GM12878 (cell line): ENCODE measurements at regions not wholly inside any gene's neighbourhood (a gene's known extent, or its start where the extent isn't known, plus 50 kb on each side); places are given as distances from the start of the nearest gene placed in this dataset.

Experiments used
- ATAC-seq: fragments of 200-7000 bp; cut with Tn5 transposase; 3 replicates; pipeline ENCODE4 v1.9.1; 2020; ENCODE audit warnings: mild to moderate bottlenecking, moderate library complexity
- BruUV-seq: library from RNA; stranded (reverse); fragments of 400-500 nt; replicated peaks from 2 replicates; lab custom pipeline; 2021; lab: Mats Ljungman, UMichigan
- CTCF ChIA-PET: fragments of 300-600 bp; sonication (Branson Sonifier 250); formaldehyde crosslinking; extraction: SDS; loops from one replicate; lab custom pipeline; 2021; ENCODE audit warnings: inconsistent platforms; lab: Yijun Ruan, JAX
- POLR2A ChIA-PET: fragments of 350-600 bp; formaldehyde crosslinking; extraction: SDS; loops from one replicate; lab custom pipeline; 2021; ENCODE audit warnings: inconsistent platforms; lab: Charles Lee
- RAD21 ChIA-PET: fragments of 300-600 bp; sonication (Branson Sonifier 250); formaldehyde crosslinking; loops from one replicate; lab custom pipeline; 2023; ENCODE audit warnings: antibody characterized with exemption; ENCODE audit not compliant: unreplicated experiment; lab: Charles Lee
- SMC1A ChIA-PET: fragments of 300-600 bp; sonication (Branson Sonifier 250); formaldehyde crosslinking; loops from one replicate; lab custom pipeline; 2023; ENCODE audit not compliant: unreplicated experiment, uncharacterized antibody; lab: Charles Lee
- DNase-seq: peaks from one replicate; pipeline ENCODE4 v3.0.0-alpha.2; 2011; ENCODE audit warnings: low read depth, low spot score
- FAIRE-seq: peaks from 3 replicates; lab custom pipeline; 2011; peaks lifted over from hg19 to GRCh38; lab: Jason Lieb, UNC
- H2AFZ ChIP-seq: 2 replicates; pipeline ENCODE4 v1.6.0; 2011; ENCODE audit warnings: low read depth, low read length, control low read depth; ENCODE audit not compliant: control insufficient read depth
- H3K27ac ChIP-seq: 2 replicates; pipeline ENCODE4 v1.5.1; 2011; ENCODE audit warnings: control low read depth; ENCODE audit not compliant: control insufficient read depth, insufficient read depth
- H3K27me3 ChIP-seq, 2 experiments: replicated peaks in 1 of 2; 2 replicates each; pipeline versions ENCODE4 v1.6.0 to v1.6.1; 2011; ENCODE audit warnings: low read length in 1 of 2; ENCODE audit not compliant: control insufficient read depth in 2 of 2, insufficient read depth in 2 of 2
- H3K36me3 ChIP-seq, 2 experiments: 2 replicates each; pipeline ENCODE4 v1.5.1; 2011; ENCODE audit warnings: low read length in 1 of 2; ENCODE audit not compliant: control insufficient read depth in 2 of 2, insufficient read depth in 2 of 2
- H3K4me1 ChIP-seq: 2 replicates; pipeline ENCODE4 v1.6.1; 2011; ENCODE audit warnings: mild to moderate bottlenecking, low read length, moderate library complexity, mixed read lengths; ENCODE audit not compliant: control insufficient read depth, insufficient read depth
- H3K4me2 ChIP-seq: 2 replicates; pipeline ENCODE4 v1.6.0; 2011; ENCODE audit warnings: control low read depth; ENCODE audit not compliant: control insufficient read depth, insufficient read depth
- H3K4me3 ChIP-seq: fragments of 200-600 bp; sonication (generic); 2 replicates; pipeline ENCODE4 v1.5.1; 2016
- H3K79me2 ChIP-seq: 2 replicates; pipeline ENCODE4 v1.6.0; 2011; ENCODE audit warnings: low read length; ENCODE audit not compliant: control insufficient read depth, insufficient read depth
- H3K9ac ChIP-seq: 2 replicates; pipeline ENCODE4 v1.8.0; 2011; ENCODE audit warnings: low read length, control low read depth, mixed read lengths; ENCODE audit not compliant: control insufficient read depth, insufficient read depth
- H3K9me3 ChIP-seq: replicated peaks from 3 replicates; pipeline ENCODE4 v1.5.1; 2011; ENCODE audit warnings: mild to moderate bottlenecking, low read length; ENCODE audit not compliant: control insufficient read depth, insufficient read depth
- H4K20me1 ChIP-seq: 2 replicates; pipeline ENCODE4 v1.6.0; 2011; ENCODE audit not compliant: control insufficient read depth, insufficient read depth
- ATF2 ChIP-seq: IDR thresholded peaks from 2 replicates; pipeline ENCODE4 v1.6.1; 2012; ENCODE audit warnings: low read length, inconsistent platforms
- ATF3 ChIP-seq: IDR thresholded peaks from 2 replicates; pipeline ENCODE4 v1.6.1; 2011; ENCODE audit warnings: low read depth, mild to moderate bottlenecking, low read length, moderate library complexity, borderline replicate concordance; ENCODE audit errors: extremely low read depth
- BHLHE40 ChIP-seq, 2 experiments: fragments of 450-650 bp in 1 of 2; IDR thresholded peaks; 2 replicates each; pipeline ENCODE4 v1.6.1; 2011 to 2017; ENCODE audit warnings: low read depth in 2 of 2, borderline replicate concordance in 1 of 2, improper control_type of control experiment in 1 of 2, low read length in 1 of 2, mild to moderate bottlenecking in 1 of 2
- BRCA1 ChIP-seq: IDR thresholded peaks from 2 replicates; pipeline ENCODE4 v1.6.1; 2011; ENCODE audit warnings: low read depth, low read length, improper control_type of control experiment
- HCFC1 ChIP-seq: fragments of 150-350 bp; IDR thresholded peaks from 2 replicates; pipeline ENCODE4 v1.6.1; 2014; ENCODE audit warnings: low read length
- HDAC2 ChIP-seq: fragments of 200-600 bp; sonication (generic); IDR thresholded peaks from 2 replicates; pipeline ENCODE4 v1.6.1; 2017
- KLF5 ChIP-seq: fragments of 450-650 bp; IDR thresholded peaks from 2 replicates; pipeline ENCODE4 v1.6.1; 2014; ENCODE audit warnings: mild to moderate bottlenecking; ENCODE audit not compliant: partially characterized antibody
- RUNX3 ChIP-seq: IDR thresholded peaks from 2 replicates; pipeline ENCODE4 v1.6.1; 2012; ENCODE audit warnings: low read length, inconsistent platforms
- SMC3 ChIP-seq: IDR thresholded peaks from 2 replicates; pipeline ENCODE4 v1.6.1; 2011; ENCODE audit warnings: low read length, improper control_type of control experiment, borderline replicate concordance
- STAT3 ChIP-seq: IDR thresholded peaks from 2 replicates; pipeline ENCODE4 v1.6.1; 2011; ENCODE audit warnings: low read depth, low read length, improper control_type of control experiment
- YBX1 ChIP-seq: fragments of 450-650 bp; IDR thresholded peaks from 2 replicates; pipeline ENCODE4 v1.6.1; 2016; ENCODE audit warnings: antibody characterized with exemption
- ZNF207 ChIP-seq: fragments of 450-650 bp; IDR thresholded peaks from 2 replicates; pipeline ENCODE4 v1.6.1; 2014; ENCODE audit warnings: antibody characterized with exemption, mild to moderate bottlenecking, borderline replicate concordance
- WGBS: methylation state at CpG from one replicate; pipeline ENCODE4 v1.1.6; 2016; ENCODE audit warnings: low lambda C conversion rate; ENCODE audit not compliant: insufficient replicate concordance, insufficient coverage; ENCODE audit errors: missing lambda C conversion rate; 5-methylcytosine and 5-hydroxymethylcytosine counted together
- in situ Hi-C: fragments of 300-500 bp; cut with MboI; formaldehyde crosslinking; loops from 9 replicates; pipeline ENCODE4 v1.14.3; 2018; ENCODE audit warnings: mixed read lengths
- intact Hi-C: fragments of 100-400 bp; cut with micrococcal nuclease; formaldehyde crosslinking; loops from one replicate; pipeline ENCODE4 v1.14.2; 2022; ENCODE audit not compliant: unreplicated experiment
- TF ChIP-seq, protein P1 (sequence below): fragments of 450-650 bp; IDR thresholded peaks from 2 replicates; pipeline ENCODE4 v1.6.1; 2016; ENCODE audit warnings: mild to moderate bottlenecking
- TF ChIP-seq, protein P2 (sequence below): fragments of 150-350 bp; IDR thresholded peaks from 2 replicates; pipeline ENCODE4 v1.6.1; 2014; ENCODE audit warnings: mild to moderate bottlenecking, low read depth, low read length
- TF ChIP-seq, protein P3 (sequence below): fragments of 450-650 bp; IDR thresholded peaks from 2 replicates; pipeline ENCODE4 v1.6.1; 2017; ENCODE audit warnings: mild to moderate bottlenecking, moderate library complexity

GRCh38 chrX:67347145-67347544, 196.7 kb upstream of the AR start:
- Histone ChIP-seq H2AFZ (no peak overlapping the region), H3K36me3 (no peaks in the 10 kb centered on the region), H3K27me3 (no peaks in the 10 kb centered on the region), H3K79me2 (no peaks in the 10 kb centered on the region), H3K9ac (no peak overlapping the region), H3K27ac (no peak overlapping the region), H3K4me2 (no peak overlapping the region), H3K4me1 (no peaks in the 10 kb centered on the region), H4K20me1 (no peaks in the 10 kb centered on the region), H3K4me3 (no peak overlapping the region), H3K9me3 (no peaks in the 10 kb centered on the region)
- CTCF ChIA-PET = no interaction called here
- FAIRE-seq (no peak), DNase-seq (no peak), ATAC-seq (no peak)
- WGBS = 88% methylated on average over 1 of the region's 1 CpG
- SMC1A ChIA-PET = no interaction called here
- intact Hi-C loops (no loop called here), in situ Hi-C loops (no loop called here)
- TF ChIP-seq, protein P1, sequence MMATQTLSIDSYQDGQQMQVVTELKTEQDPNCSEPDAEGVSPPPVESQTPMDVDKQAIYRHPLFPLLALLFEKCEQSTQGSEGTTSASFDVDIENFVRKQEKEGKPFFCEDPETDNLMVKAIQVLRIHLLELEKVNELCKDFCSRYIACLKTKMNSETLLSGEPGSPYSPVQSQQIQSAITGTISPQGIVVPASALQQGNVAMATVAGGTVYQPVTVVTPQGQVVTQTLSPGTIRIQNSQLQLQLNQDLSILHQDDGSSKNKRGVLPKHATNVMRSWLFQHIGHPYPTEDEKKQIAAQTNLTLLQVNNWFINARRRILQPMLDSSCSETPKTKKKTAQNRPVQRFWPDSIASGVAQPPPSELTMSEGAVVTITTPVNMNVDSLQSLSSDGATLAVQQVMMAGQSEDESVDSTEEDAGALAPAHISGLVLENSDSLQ = no peak
- TF ChIP-seq HDAC2 = no peak
- TF ChIP-seq ZNF207 = no peak
- no peak for TF ChIP-seq YBX1
- TF ChIP-seq BRCA1 = no peak
- no peak for TF ChIP-seq BHLHE40 (IDR thresholded peaks at IDR 0.05; ENCODE audit: borderline replicate concordance in 1 of 2, low read depth in 2 of 2, low read length in 1 of 2)
- TF ChIP-seq, protein P2, sequence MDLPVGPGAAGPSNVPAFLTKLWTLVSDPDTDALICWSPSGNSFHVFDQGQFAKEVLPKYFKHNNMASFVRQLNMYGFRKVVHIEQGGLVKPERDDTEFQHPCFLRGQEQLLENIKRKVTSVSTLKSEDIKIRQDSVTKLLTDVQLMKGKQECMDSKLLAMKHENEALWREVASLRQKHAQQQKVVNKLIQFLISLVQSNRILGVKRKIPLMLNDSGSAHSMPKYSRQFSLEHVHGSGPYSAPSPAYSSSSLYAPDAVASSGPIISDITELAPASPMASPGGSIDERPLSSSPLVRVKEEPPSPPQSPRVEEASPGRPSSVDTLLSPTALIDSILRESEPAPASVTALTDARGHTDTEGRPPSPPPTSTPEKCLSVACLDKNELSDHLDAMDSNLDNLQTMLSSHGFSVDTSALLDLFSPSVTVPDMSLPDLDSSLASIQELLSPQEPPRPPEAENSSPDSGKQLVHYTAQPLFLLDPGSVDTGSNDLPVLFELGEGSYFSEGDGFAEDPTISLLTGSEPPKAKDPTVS = no peak
- TF ChIP-seq, protein P3, sequence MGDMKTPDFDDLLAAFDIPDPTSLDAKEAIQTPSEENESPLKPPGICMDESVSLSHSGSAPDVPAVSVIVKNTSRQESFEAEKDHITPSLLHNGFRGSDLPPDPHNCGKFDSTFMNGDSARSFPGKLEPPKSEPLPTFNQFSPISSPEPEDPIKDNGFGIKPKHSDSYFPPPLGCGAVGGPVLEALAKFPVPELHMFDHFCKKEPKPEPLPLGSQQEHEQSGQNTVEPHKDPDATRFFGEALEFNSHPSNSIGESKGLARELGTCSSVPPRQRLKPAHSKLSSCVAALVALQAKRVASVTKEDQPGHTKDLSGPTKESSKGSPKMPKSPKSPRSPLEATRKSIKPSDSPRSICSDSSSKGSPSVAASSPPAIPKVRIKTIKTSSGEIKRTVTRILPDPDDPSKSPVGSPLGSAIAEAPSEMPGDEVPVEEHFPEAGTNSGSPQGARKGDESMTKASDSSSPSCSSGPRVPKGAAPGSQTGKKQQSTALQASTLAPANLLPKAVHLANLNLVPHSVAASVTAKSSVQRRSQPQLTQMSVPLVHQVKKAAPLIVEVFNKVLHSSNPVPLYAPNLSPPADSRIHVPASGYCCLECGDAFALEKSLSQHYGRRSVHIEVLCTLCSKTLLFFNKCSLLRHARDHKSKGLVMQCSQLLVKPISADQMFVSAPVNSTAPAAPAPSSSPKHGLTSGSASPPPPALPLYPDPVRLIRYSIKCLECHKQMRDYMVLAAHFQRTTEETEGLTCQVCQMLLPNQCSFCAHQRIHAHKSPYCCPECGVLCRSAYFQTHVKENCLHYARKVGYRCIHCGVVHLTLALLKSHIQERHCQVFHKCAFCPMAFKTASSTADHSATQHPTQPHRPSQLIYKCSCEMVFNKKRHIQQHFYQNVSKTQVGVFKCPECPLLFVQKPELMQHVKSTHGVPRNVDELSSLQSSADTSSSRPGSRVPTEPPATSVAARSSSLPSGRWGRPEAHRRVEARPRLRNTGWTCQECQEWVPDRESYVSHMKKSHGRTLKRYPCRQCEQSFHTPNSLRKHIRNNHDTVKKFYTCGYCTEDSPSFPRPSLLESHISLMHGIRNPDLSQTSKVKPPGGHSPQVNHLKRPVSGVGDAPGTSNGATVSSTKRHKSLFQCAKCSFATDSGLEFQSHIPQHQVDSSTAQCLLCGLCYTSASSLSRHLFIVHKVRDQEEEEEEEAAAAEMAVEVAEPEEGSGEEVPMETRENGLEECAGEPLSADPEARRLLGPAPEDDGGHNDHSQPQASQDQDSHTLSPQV = no peak
- TF ChIP-seq ATF3 = no peak
- no peak for TF ChIP-seq STAT3
- TF ChIP-seq RUNX3 = no peak
- no peak for TF ChIP-seq ATF2
- TF ChIP-seq KLF5 = no peak
- no peak for TF ChIP-seq HCFC1
- TF ChIP-seq SMC3 = no peak
- POLR2A ChIA-PET = no interaction called here
- RAD21 ChIA-PET = no interaction called here
- no TSS peak for BruUV-seq
